Liver (tissue), 3 donors: ENCODE measurements at regions not wholly inside any gene's neighbourhood (a gene's known extent, or its start where the extent isn't known, plus 50 kb on each side); places are given as distances from the start of the nearest gene placed in this dataset.

Experiments
- EGR1 ChIP-seq, 2 donors: IDR thresholded peaks; 2 replicates each; pipeline ENCODE4 v1.6.1; 2016 to 2018; ENCODE audit warnings: antibody characterized with exemption in 2 of 2, low read depth in 2 of 2
- FOXA1 ChIP-seq: IDR thresholded peaks from 2 replicates; pipeline ENCODE4 v1.6.1; 2016; ENCODE audit warnings: antibody characterized with exemption
- GABPA ChIP-seq, 2 donors: IDR thresholded peaks in 1 of 2; conservative IDR thresholded peaks in 1 of 2; 2 replicates each; pipeline ENCODE4 v1.6.1; 2016; ENCODE audit warnings: antibody characterized with exemption in 2 of 2, mild to moderate bottlenecking in 1 of 2, moderate library complexity in 1 of 2
- JUND ChIP-seq, 2 donors: IDR thresholded peaks; 2 replicates each; pipeline ENCODE4 v1.6.1; 2016; ENCODE audit warnings: antibody characterized with exemption in 2 of 2
- RXRA ChIP-seq, 2 donors: IDR thresholded peaks; 2 replicates each; pipeline ENCODE4 v1.6.1; 2017 to 2018; ENCODE audit warnings: antibody characterized with exemption in 2 of 2, mild to moderate bottlenecking in 1 of 2
- TAF1 ChIP-seq: conservative IDR thresholded peaks from 2 replicates; pipeline ENCODE4 v1.6.1; 2016; ENCODE audit warnings: antibody characterized with exemption, mild to moderate bottlenecking
- YY1 ChIP-seq: IDR thresholded peaks from 2 replicates; pipeline ENCODE4 v1.6.1; 2016; ENCODE audit warnings: antibody characterized with exemption, mild to moderate bottlenecking
- TF ChIP-seq, protein P1 (sequence below): IDR thresholded peaks from 2 replicates; pipeline ENCODE4 v1.6.1; 2016; ENCODE audit warnings: antibody characterized with exemption
- TF ChIP-seq, protein P2 (sequence below): fragments of 150-350 bp; IDR thresholded peaks from 2 replicates; pipeline ENCODE4 v1.5.1; 2017; ENCODE audit warnings: improper control_type of control experiment, low read depth, low read length; ENCODE audit not compliant: missing input control
- TF ChIP-seq, protein P3 (sequence below): IDR thresholded peaks from 2 replicates; pipeline ENCODE4 v1.6.1; 2016; ENCODE audit warnings: antibody characterized with exemption
- TF ChIP-seq, protein P4 (sequence below): IDR thresholded peaks from 2 replicates; pipeline ENCODE4 v1.6.1; 2016; ENCODE audit warnings: antibody characterized with exemption
- TF ChIP-seq, protein P5 (sequence below): IDR thresholded peaks from 2 replicates; pipeline ENCODE4 v1.6.1; 2016; ENCODE audit warnings: antibody characterized with exemption, mild to moderate bottlenecking
- donor health status: healthy.
- donor health status: healthy.

DNA sequence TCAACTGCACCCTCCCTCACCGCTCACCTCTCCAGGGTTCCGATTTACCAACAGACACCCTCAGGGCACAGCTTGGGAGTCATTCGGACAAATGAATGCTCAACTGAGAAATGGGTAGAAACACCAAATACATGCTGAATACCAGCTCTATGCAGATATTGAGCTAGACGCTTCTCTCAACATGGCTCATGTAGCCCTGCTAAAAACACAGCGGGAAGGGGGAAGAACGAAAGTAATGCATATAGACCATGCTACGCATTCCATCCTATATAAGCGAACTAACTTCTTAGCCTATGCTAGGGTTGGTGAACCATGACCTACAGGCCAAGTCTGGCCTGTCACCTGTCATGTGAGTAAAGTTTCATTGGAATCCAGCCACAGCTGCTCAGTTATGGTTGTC lies 304.0 kb downstream of the UQCRFS1 start:
- TF ChIP-seq, protein P1, sequence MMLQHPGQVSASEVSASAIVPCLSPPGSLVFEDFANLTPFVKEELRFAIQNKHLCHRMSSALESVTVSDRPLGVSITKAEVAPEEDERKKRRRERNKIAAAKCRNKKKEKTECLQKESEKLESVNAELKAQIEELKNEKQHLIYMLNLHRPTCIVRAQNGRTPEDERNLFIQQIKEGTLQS = no peak
- TF ChIP-seq, protein P2, sequence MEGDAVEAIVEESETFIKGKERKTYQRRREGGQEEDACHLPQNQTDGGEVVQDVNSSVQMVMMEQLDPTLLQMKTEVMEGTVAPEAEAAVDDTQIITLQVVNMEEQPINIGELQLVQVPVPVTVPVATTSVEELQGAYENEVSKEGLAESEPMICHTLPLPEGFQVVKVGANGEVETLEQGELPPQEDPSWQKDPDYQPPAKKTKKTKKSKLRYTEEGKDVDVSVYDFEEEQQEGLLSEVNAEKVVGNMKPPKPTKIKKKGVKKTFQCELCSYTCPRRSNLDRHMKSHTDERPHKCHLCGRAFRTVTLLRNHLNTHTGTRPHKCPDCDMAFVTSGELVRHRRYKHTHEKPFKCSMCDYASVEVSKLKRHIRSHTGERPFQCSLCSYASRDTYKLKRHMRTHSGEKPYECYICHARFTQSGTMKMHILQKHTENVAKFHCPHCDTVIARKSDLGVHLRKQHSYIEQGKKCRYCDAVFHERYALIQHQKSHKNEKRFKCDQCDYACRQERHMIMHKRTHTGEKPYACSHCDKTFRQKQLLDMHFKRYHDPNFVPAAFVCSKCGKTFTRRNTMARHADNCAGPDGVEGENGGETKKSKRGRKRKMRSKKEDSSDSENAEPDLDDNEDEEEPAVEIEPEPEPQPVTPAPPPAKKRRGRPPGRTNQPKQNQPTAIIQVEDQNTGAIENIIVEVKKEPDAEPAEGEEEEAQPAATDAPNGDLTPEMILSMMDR = no peak
- TF ChIP-seq, protein P3, sequence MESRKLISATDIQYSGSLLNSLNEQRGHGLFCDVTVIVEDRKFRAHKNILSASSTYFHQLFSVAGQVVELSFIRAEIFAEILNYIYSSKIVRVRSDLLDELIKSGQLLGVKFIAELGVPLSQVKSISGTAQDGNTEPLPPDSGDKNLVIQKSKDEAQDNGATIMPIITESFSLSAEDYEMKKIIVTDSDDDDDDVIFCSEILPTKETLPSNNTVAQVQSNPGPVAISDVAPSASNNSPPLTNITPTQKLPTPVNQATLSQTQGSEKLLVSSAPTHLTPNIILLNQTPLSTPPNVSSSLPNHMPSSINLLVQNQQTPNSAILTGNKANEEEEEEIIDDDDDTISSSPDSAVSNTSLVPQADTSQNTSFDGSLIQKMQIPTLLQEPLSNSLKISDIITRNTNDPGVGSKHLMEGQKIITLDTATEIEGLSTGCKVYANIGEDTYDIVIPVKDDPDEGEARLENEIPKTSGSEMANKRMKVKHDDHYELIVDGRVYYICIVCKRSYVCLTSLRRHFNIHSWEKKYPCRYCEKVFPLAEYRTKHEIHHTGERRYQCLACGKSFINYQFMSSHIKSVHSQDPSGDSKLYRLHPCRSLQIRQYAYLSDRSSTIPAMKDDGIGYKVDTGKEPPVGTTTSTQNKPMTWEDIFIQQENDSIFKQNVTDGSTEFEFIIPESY = no peak
- TF ChIP-seq FOXA1 = no peak
- no peak for TF ChIP-seq RXRA (IDR thresholded peaks at IDR 0.05)
- TF ChIP-seq EGR1 (IDR thresholded peaks at IDR 0.05; ENCODE audit: low read depth in 2 of 2) = no peak
- TF ChIP-seq, protein P4, sequence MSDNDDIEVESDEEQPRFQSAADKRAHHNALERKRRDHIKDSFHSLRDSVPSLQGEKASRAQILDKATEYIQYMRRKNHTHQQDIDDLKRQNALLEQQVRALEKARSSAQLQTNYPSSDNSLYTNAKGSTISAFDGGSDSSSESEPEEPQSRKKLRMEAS = no peak
- no peak for TF ChIP-seq YY1
- TF ChIP-seq, protein P5, sequence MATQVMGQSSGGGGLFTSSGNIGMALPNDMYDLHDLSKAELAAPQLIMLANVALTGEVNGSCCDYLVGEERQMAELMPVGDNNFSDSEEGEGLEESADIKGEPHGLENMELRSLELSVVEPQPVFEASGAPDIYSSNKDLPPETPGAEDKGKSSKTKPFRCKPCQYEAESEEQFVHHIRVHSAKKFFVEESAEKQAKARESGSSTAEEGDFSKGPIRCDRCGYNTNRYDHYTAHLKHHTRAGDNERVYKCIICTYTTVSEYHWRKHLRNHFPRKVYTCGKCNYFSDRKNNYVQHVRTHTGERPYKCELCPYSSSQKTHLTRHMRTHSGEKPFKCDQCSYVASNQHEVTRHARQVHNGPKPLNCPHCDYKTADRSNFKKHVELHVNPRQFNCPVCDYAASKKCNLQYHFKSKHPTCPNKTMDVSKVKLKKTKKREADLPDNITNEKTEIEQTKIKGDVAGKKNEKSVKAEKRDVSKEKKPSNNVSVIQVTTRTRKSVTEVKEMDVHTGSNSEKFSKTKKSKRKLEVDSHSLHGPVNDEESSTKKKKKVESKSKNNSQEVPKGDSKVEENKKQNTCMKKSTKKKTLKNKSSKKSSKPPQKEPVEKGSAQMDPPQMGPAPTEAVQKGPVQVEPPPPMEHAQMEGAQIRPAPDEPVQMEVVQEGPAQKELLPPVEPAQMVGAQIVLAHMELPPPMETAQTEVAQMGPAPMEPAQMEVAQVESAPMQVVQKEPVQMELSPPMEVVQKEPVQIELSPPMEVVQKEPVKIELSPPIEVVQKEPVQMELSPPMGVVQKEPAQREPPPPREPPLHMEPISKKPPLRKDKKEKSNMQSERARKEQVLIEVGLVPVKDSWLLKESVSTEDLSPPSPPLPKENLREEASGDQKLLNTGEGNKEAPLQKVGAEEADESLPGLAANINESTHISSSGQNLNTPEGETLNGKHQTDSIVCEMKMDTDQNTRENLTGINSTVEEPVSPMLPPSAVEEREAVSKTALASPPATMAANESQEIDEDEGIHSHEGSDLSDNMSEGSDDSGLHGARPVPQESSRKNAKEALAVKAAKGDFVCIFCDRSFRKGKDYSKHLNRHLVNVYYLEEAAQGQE = no peak
- TF ChIP-seq TAF1 = no peak
- TF ChIP-seq JUND (IDR thresholded peaks at IDR 0.05) = no peak
- no peak for TF ChIP-seq GABPA (IDR thresholded peaks at IDR 0.05 in 1 of 2, conservative IDR thresholded peaks at IDR 0.05 in 1 of 2)
